NCI-H2029 (cell line): ENCODE measurements at regions not wholly inside any gene's neighbourhood (a gene's known extent, or its start where the extent isn't known, plus 50 kb on each side); places are given as distances from the start of the nearest gene placed in this dataset.

ENCODE experiments used
- DNase-seq: peaks from one replicate; lab custom pipeline; 2025; lab: John Stamatoyannopoulos, UW

GRCh38 chr11:127492029-127492428, 491.5 kb upstream of the KIRREL3 start:
- peak; percentile 49 for DNase-seq

- DNase-seq: no peak
Measured at GRCh38 chr11:127491589-127491988, 491.0 kb upstream of the KIRREL3 start.

- DNase-seq: no peak
Measured at GRCh38 chr11:127490896-127491295, 490.3 kb upstream of the KIRREL3 start.

GRCh38 chr11:127485541-127485940, 485.0 kb upstream of the KIRREL3 start:
- DNase-seq: no peak

- no peak for DNase-seq
Measured at GRCh38 chr11:127481391-127481790, 480.8 kb upstream of the KIRREL3 start.

- DNase-seq: no peak
Measured at GRCh38 chr11:127478826-127479225, 478.3 kb upstream of the KIRREL3 start.

GRCh38 chr11:127474766-127475165, 474.2 kb upstream of the KIRREL3 start:
- no peak for DNase-seq

- DNase-seq: no peak
Measured at GRCh38 chr11:127472505-127472904, 471.9 kb upstream of the KIRREL3 start.

- no peak for DNase-seq
Measured at GRCh38 chr11:127471662-127472061, 471.1 kb upstream of the KIRREL3 start.

GRCh38 chr11:127470306-127470884, 469.8 kb upstream of the KIRREL3 start:
- DNase-seq: no peak

- DNase-seq: no peak
Measured at GRCh38 chr11:127464325-127464724, 463.8 kb upstream of the KIRREL3 start.

GRCh38 chr11:127462065-127462344, 461.4 kb upstream of the KIRREL3 start:
- no peak for DNase-seq

- DNase-seq: no peak
Measured at GRCh38 chr11:127461241-127462064, 460.9 kb upstream of the KIRREL3 start.

GRCh38 chr11:127458561-127458960, 458.0 kb upstream of the KIRREL3 start:
- DNase-seq: no peak

GRCh38 chr11:127454856-127455255, 454.3 kb upstream of the KIRREL3 start:
- DNase-seq: peak; percentile 92

GRCh38 chr11:127452533-127452932, 452.0 kb upstream of the KIRREL3 start:
- DNase-seq: no peak

- no peak for DNase-seq
Measured at GRCh38 chr11:127451861-127452260, 451.3 kb upstream of the KIRREL3 start.

GRCh38 chr11:127448101-127448500, 447.5 kb upstream of the KIRREL3 start:
- no peak for DNase-seq

- DNase-seq: no peak
Measured at GRCh38 chr11:127445476-127445875, 444.9 kb upstream of the KIRREL3 start.

GRCh38 chr11:127443297-127443696, 442.7 kb upstream of the KIRREL3 start:
- no peak for DNase-seq

- no peak for DNase-seq
Measured at GRCh38 chr11:127440616-127441015, 440.0 kb upstream of the KIRREL3 start.

- no peak for DNase-seq
Measured at GRCh38 chr11:127425281-127425680, 424.7 kb upstream of the KIRREL3 start.

GRCh38 chr11:127424661-127425060, 424.1 kb upstream of the KIRREL3 start:
- no peak for DNase-seq

- DNase-seq: no peak
Measured at GRCh38 chr11:127420139-127420538, 419.6 kb upstream of the KIRREL3 start.
